ENCODE measurements at regions not wholly inside any gene's neighbourhood (a gene's known extent, or its start where the extent isn't known, plus 50 kb on each side); places are given as distances from the start of the nearest gene placed in this dataset.

GRCh38 chr4:130329036-130329435 is 1233.1 kb downstream of the C4orf33 start:
- TF ChIP-seq RAD21 (conservative IDR thresholded peaks at IDR 0.05), result no peak
- TF ChIP-seq CTCF (IDR thresholded peaks at IDR 0.05; ENCODE audit: poor library complexity, severe bottlenecking), result no peak

All from neural cell (in vitro differentiated cells).